PFSK-1 (cell line): ENCODE measurements at regions not wholly inside any gene's neighbourhood (a gene's known extent, or its start where the extent isn't known, plus 50 kb on each side); places are given as distances from the start of the nearest gene placed in this dataset.

Experiments
- FOXP2 ChIP-seq: optimal IDR thresholded peaks from 2 replicates; pipeline ENCODE3; 2011; ENCODE audit warnings: borderline replicate concordance, control low read depth, inconsistent platforms; ENCODE audit not compliant: insufficient read depth; ENCODE audit errors: extremely low read length, extremely low read depth
- POLR2AphosphoS5 ChIP-seq: IDR thresholded peaks from 2 replicates; pipeline ENCODE4 v1.6.1; 2012; ENCODE audit warnings: low read depth, mild to moderate bottlenecking, control low read depth, low read length, moderate library complexity
- REST ChIP-seq, 2 experiments: IDR thresholded peaks; 2 replicates each; pipeline versions ENCODE4 v1.6.1 to v1.8.0; 2011 to 2012; ENCODE audit warnings: low read depth in 2 of 2, low read length in 2 of 2, control low read depth in 1 of 2, inconsistent platforms in 1 of 2, mild to moderate bottlenecking in 1 of 2, moderate library complexity in 1 of 2; ENCODE audit not compliant: insufficient read depth in 1 of 2
- SIN3A ChIP-seq: IDR thresholded peaks from 2 replicates; pipeline ENCODE4 v1.6.1; 2012; ENCODE audit warnings: mild to moderate bottlenecking, low read length, moderate library complexity, borderline replicate concordance; ENCODE audit not compliant: insufficient read depth
- TAF1 ChIP-seq: IDR thresholded peaks from 2 replicates; pipeline ENCODE4 v1.6.1; 2012; ENCODE audit warnings: low read length, control low read depth, borderline replicate concordance; ENCODE audit not compliant: insufficient read depth

GRCh38 chr1:221025956-221026355 lies 146.7 kb downstream of the HLX start:
- no peak for TF ChIP-seq REST (IDR thresholded peaks at IDR 0.05; ENCODE audit: insufficient read depth in 1 of 2, low read depth in 2 of 2, low read length in 2 of 2)
- no peak for TF ChIP-seq SIN3A
- no peak for TF ChIP-seq TAF1
- TF ChIP-seq POLR2AphosphoS5, result no peak
- TF ChIP-seq FOXP2, result no peak

- no peak for TF ChIP-seq FOXP2
- TF ChIP-seq TAF1, result no peak
- no peak for TF ChIP-seq SIN3A
- no peak for TF ChIP-seq POLR2AphosphoS5
- TF ChIP-seq REST (IDR thresholded peaks at IDR 0.05; ENCODE audit: insufficient read depth in 1 of 2, low read depth in 2 of 2, low read length in 2 of 2), result no peak
These were observed 150.9 kb downstream of the HLX start for GRCh38 chr1:221029981-221030649.

- TF ChIP-seq TAF1, result no peak
- no peak for TF ChIP-seq FOXP2
- no peak for TF ChIP-seq SIN3A
- no peak for TF ChIP-seq POLR2AphosphoS5
- no peak for TF ChIP-seq REST (IDR thresholded peaks at IDR 0.05; ENCODE audit: insufficient read depth in 1 of 2, low read depth in 2 of 2, low read length in 2 of 2)
These were observed 151.7 kb downstream of the HLX start for GRCh38 chr1:221030990-221031389.

- TF ChIP-seq REST (IDR thresholded peaks at IDR 0.05; ENCODE audit: insufficient read depth in 1 of 2, low read depth in 2 of 2, low read length in 2 of 2) (peak in 1 of 2 experiments; percentile 85; a peak in 2 of 4 replicates), FOXP2 (no peak)
These were observed 152.4 kb downstream of the HLX start for GRCh38 chr1:221031458-221032203.
